Glutamatergic neuron (in vitro differentiated cells): ENCODE measurements at regions not wholly inside any gene's neighbourhood (a gene's known extent, or its start where the extent isn't known, plus 50 kb on each side); places are given as distances from the start of the nearest gene placed in this dataset.
A peak's percentile ranks its signal among the peaks of the same experiment; 100 is the strongest.

Experiments
- DNase-seq: peaks from one replicate; pipeline ENCODE4 v3.0.0; 2022
- H3K27ac Mint-ChIP-seq: one replicate; pipeline ENCODE4 v1.8.0; 2020; ENCODE audit warnings: mild to moderate bottlenecking, mixed read lengths, inconsistent platforms; ENCODE audit not compliant: unreplicated experiment
- H3K27me3 Mint-ChIP-seq: one replicate; pipeline ENCODE4 v1.8.0; 2020; ENCODE audit warnings: mild to moderate bottlenecking, moderate library complexity, mixed read lengths, inconsistent platforms; ENCODE audit not compliant: unreplicated experiment
- H3K36me3 Mint-ChIP-seq: one replicate; pipeline ENCODE4 v1.8.0; 2020; ENCODE audit warnings: mild to moderate bottlenecking, mixed read lengths, inconsistent platforms; ENCODE audit not compliant: unreplicated experiment
- H3K4me1 Mint-ChIP-seq: one replicate; pipeline ENCODE4 v1.8.0; 2020; ENCODE audit warnings: mild to moderate bottlenecking, low read depth, mixed read lengths, inconsistent platforms; ENCODE audit not compliant: unreplicated experiment
- H3K4me3 Mint-ChIP-seq: one replicate; pipeline ENCODE4 v1.8.0; 2020; ENCODE audit warnings: mild to moderate bottlenecking, mixed read lengths, inconsistent platforms; ENCODE audit not compliant: unreplicated experiment
- H3K9me3 Mint-ChIP-seq: one replicate; pipeline ENCODE4 v1.8.0; 2020; ENCODE audit warnings: mild to moderate bottlenecking, moderate library complexity, mixed read lengths, inconsistent platforms; ENCODE audit not compliant: unreplicated experiment
- CTCF ChIP-seq: fragments of 200-600 bp; sonication (generic); IDR thresholded peaks from one replicate; pipeline ENCODE4 v1.5.0; 2021; ENCODE audit not compliant: partially characterized antibody, unreplicated experiment

- Mint-ChIP-seq H3K27me3 (peaks cover 2% of the 10 kb centered on the region), H3K36me3 (no peaks in the 10 kb centered on the region), H3K4me1 (peaks cover 20% of the 10 kb centered on the region), H3K4me3 (peak overlapping the region; percentile 4), H3K27ac (no peak overlapping the region), H3K9me3 (peaks cover 8% of the 10 kb centered on the region)
- no peak for TF ChIP-seq CTCF
- no peak for DNase-seq
These were observed 67.6 kb upstream of the SLC22A23 start for GRCh38 chr6:3524456-3524855.

- Mint-ChIP-seq H3K4me3 (peak overlapping the region; percentile 4), H3K9me3 (peaks cover 8% of the 10 kb centered on the region), H3K27me3 (peaks cover 2% of the 10 kb centered on the region), H3K27ac (no peak overlapping the region), H3K36me3 (no peaks in the 10 kb centered on the region), H3K4me1 (peaks cover 21% of the 10 kb centered on the region)
- DNase-seq: no peak
- no peak for TF ChIP-seq CTCF
These were observed 67.1 kb upstream of the SLC22A23 start for GRCh38 chr6:3523966-3524365.

- H3K4me1 Mint-ChIP-seq: peaks cover 28% of the 10 kb centered on the region
These were observed 66.4 kb upstream of the SLC22A23 start for GRCh38 chr6:3523271-3523670.

GRCh38 chr6:3522561-3523260 lies 65.9 kb upstream of the SLC22A23 start:
- peaks cover 8% of the 10 kb centered on the region for H3K27me3 Mint-ChIP-seq
- no peak for TF ChIP-seq CTCF
- H3K36me3 Mint-ChIP-seq: no peaks in the 10 kb centered on the region
- H3K4me3 Mint-ChIP-seq: no peak overlapping the region
- H3K27ac Mint-ChIP-seq: no peak overlapping the region
- H3K4me1 Mint-ChIP-seq: peaks cover 31% of the 10 kb centered on the region
- no peak for DNase-seq
- peaks cover 12% of the 10 kb centered on the region for H3K9me3 Mint-ChIP-seq

More at GRCh38 chr6:3523271-3523670, 66.4 kb upstream of the SLC22A23 start:
- TF ChIP-seq CTCF: no peak
- Mint-ChIP-seq H3K27me3 (peaks cover 6% of the 10 kb centered on the region), H3K9me3 (peaks cover 11% of the 10 kb centered on the region), H3K36me3 (no peaks in the 10 kb centered on the region), H3K4me3 (peak overlapping the region; percentile 5), H3K27ac (no peak overlapping the region)
- no peak for DNase-seq
